NCI-H748 (cell line): ENCODE measurements at regions not wholly inside any gene's neighbourhood (a gene's known extent, or its start where the extent isn't known, plus 50 kb on each side); places are given as distances from the start of the nearest gene placed in this dataset.

ENCODE experiments used
- DNase-seq: peaks from one replicate; lab custom pipeline; 2025; ENCODE audit not compliant: unreplicated experiment; lab: John Stamatoyannopoulos, UW

GRCh38 chr4:124333466-124333865 lies 379.1 kb downstream of the ANKRD50 start:
- no peak for DNase-seq

GRCh38 chr4:124334119-124334518 lies 378.4 kb downstream of the ANKRD50 start:
- DNase-seq, result peak; percentile 68

GRCh38 chr4:124337874-124338273 lies 374.7 kb downstream of the ANKRD50 start:
- DNase-seq, result peak; percentile 54

GRCh38 chr4:124343661-124344171 lies 368.8 kb downstream of the ANKRD50 start:
- no peak for DNase-seq

- DNase-seq, result no peak
These were observed 339.6 kb downstream of the ANKRD50 start for GRCh38 chr4:124372916-124373315.

- DNase-seq, result no peak
These were observed 326.4 kb downstream of the ANKRD50 start for GRCh38 chr4:124386163-124386562.

- DNase-seq, result no peak
These were observed 325.9 kb downstream of the ANKRD50 start for GRCh38 chr4:124386648-124387047.

- no peak for DNase-seq
These were observed 322.9 kb downstream of the ANKRD50 start for GRCh38 chr4:124389591-124389990.

- peak; percentile 7 for DNase-seq
These were observed 321.7 kb downstream of the ANKRD50 start for GRCh38 chr4:124390861-124391260.

GRCh38 chr4:124396333-124396732 lies 316.2 kb downstream of the ANKRD50 start:
- no peak for DNase-seq

GRCh38 chr4:124401606-124402005 lies 310.9 kb downstream of the ANKRD50 start:
- no peak for DNase-seq

GRCh38 chr4:124409044-124409443 lies 303.5 kb downstream of the ANKRD50 start:
- DNase-seq, result no peak

- no peak for DNase-seq
These were observed 298.1 kb downstream of the ANKRD50 start for GRCh38 chr4:124414276-124415040.

GRCh38 chr4:124415146-124415545 lies 297.4 kb downstream of the ANKRD50 start:
- no peak for DNase-seq

GRCh38 chr4:124417371-124417770 lies 295.2 kb downstream of the ANKRD50 start:
- DNase-seq, result no peak

- no peak for DNase-seq
These were observed 292.3 kb downstream of the ANKRD50 start for GRCh38 chr4:124420166-124420695.

GRCh38 chr4:124423160-124423559 lies 289.4 kb downstream of the ANKRD50 start:
- no peak for DNase-seq

- no peak for DNase-seq
These were observed 286.3 kb downstream of the ANKRD50 start for GRCh38 chr4:124426279-124426678.

- DNase-seq, result no peak
These were observed 285.3 kb downstream of the ANKRD50 start for GRCh38 chr4:124427095-124427767.

- no peak for DNase-seq
These were observed 283.9 kb downstream of the ANKRD50 start for GRCh38 chr4:124428648-124429047.

GRCh38 chr4:124429746-124430250 lies 282.7 kb downstream of the ANKRD50 start:
- DNase-seq, result no peak

- DNase-seq, result no peak
These were observed 280.8 kb downstream of the ANKRD50 start for GRCh38 chr4:124431653-124432192.
